ENCODE measurements at regions not wholly inside any gene's neighbourhood (a gene's known extent, or its start where the extent isn't known, plus 50 kb on each side); places are given as distances from the start of the nearest gene placed in this dataset.
A peak's percentile ranks its signal among the peaks of the same experiment; 100 is the strongest.

- DNase-seq, result peak; percentile 13
Measured at GRCh38 chr4:3384771-3385710, 56.7 kb upstream of the HGFAC start.

GRCh38 chr4:3385711-3386420, 55.9 kb upstream of the HGFAC start:
- DNase-seq, result no peak

GRCh38 chr4:3386526-3386925, 55.2 kb upstream of the HGFAC start:
- DNase-seq, result no peak

- DNase-seq, result no peak
Measured at GRCh38 chr4:3387154-3387942, 54.4 kb upstream of the HGFAC start.

- DNase-seq, result no peak
Measured at GRCh38 chr4:3387943-3388361, 53.8 kb upstream of the HGFAC start.

GRCh38 chr4:3388471-3389232, 53.1 kb upstream of the HGFAC start:
- DNase-seq, result no peak

GRCh38 chr4:3389233-3390215, 52.2 kb upstream of the HGFAC start:
- DNase-seq, result no peak

GRCh38 chr4:3390288-3390811, 51.4 kb upstream of the HGFAC start:
- DNase-seq, result no peak

GRCh38 chr4:3391422-3391821, 50.3 kb upstream of the HGFAC start:
- no peak for DNase-seq
